HG02678 (cell line): ENCODE measurements at regions not wholly inside any gene's neighbourhood (a gene's known extent, or its start where the extent isn't known, plus 50 kb on each side); places are given as distances from the start of the nearest gene placed in this dataset.

Source experiments
- ATAC-seq: cut with Tn5 transposase; IDR thresholded peaks from one replicate; pipeline ENCODE4 v1.9.1; 2021; ENCODE audit warnings: mild to moderate bottlenecking, moderate library complexity; ENCODE audit not compliant: unreplicated experiment

GRCh38 chr3:18295171-18295920, 129.8 kb downstream of the SATB1 start:
- peak; percentile 96 for ATAC-seq

DNA sequence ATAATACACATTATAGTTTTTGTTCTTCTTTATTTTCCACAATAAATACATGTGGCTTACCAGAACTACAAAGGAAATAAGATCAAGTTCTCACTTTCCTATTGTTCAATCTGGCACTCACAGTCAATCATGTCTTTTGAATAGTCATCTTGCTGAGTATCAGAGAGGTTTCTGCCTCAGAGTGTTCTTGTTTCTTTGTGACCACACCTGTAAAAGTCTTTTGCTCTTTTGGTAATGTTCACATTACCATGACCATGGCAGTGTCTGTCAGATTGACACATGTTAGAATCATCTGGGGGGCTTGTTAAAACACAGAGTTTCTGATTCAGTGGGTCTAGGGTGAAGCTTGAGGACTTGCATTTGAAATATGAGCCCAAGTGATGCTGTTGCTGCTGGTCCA, 135.0 kb downstream of the SATB1 start:
- no peak for ATAC-seq

GRCh38 chr3:18288243-18288642, 136.9 kb downstream of the SATB1 start:
- no peak for ATAC-seq

- no peak for ATAC-seq
Observed at GRCh38 chr3:18284716-18285115, 140.4 kb downstream of the SATB1 start.

DNA sequence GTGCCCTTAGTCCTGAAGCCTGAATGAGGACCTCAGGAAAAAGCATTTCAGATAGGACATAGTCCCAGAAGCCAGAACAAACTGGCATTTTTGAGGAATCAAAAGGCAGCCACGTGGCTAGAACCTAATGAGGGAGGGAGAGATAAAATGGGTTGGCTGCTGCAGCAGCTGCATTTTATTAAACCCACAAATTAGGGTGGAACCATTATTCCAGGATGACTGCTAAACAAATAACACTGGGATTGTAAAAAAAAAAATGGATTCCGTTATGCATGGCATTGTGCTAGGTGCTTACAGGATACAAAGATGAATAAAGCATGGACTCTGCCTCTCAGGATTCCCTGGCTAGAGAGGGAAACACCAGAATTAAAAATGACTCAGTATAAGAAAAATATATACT, 141.5 kb downstream of the SATB1 start:
- no peak for ATAC-seq

DNA sequence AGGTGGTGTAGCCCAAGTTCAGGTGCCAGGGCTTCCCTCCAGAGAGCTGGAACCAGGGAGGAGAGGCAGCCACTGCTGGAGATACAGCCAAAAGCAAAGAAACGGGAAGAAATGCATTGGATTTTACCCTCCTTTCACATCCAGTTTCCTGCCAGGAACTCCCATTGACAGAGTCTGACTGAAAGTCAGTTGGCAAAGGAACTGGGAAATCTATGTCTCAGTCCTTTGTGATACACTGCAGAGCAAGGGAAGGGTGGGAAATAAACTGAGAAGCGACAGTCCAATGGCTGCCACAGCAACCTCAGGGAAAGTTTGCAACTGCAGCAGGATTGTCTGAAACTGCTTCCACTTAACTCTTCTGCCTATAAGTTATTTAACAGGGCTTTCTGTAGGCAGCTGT, 142.6 kb downstream of the SATB1 start:
- no peak for ATAC-seq

GRCh38 chr3:18279226-18279737, 145.9 kb downstream of the SATB1 start:
- ATAC-seq, result no peak

DNA sequence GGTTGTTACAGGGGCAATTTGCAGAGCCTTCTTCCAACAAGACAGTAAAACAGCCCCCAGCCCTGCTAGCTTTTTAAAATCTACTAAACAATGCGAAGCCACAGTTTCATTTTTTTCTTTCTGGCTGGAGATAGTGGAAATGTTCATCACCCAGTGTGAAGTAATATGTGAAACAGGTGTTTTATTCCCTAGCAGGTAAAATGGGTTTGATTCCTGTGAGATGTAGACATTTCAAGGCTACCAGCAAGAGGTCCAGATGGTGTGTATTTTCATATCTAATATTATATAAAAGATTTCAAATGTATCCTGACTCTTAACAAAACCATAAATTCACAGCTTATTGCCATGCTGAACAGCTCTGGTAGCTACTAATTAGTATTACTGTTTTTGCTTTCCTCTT, 160.3 kb downstream of the SATB1 start:
- ATAC-seq, result no peak

DNA sequence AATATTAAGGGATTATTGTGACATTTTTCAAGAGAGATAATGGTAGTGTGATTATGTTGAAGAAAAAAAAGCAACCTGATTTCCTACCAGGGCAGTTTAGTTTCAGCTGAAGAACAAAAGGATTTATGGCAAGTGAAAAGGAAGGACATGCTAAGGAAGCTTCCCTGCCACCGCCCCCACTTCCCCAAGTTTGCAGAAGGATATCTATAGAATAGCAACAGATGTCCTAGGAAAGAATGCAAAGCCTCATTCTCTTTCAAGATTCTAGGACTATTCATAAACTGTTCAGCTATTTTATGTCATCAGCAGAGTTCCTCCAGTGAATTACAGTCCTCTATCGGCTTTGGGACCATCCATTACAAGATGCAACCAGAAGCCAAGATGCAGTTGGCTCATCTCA, 160.8 kb downstream of the SATB1 start:
- ATAC-seq, result no peak

DNA sequence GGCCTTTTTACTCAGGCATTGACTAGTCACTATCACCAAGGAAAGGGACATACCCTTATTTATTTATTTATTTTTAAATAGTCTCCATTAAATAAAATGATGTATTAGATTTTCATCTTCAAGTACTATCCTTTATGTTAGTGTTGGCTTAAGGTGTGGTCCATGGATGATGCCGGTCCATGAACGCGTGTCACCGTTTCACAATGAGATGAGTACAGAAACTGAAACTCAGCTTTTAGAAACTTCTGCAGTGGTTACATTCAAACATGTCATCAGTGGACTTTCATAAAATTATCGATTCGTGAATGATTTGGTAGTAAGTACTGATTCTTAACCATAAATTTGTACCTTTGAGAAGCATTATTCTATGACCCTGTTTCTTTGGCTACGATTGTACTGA, 166.6 kb downstream of the SATB1 start:
- ATAC-seq, result no peak

GRCh38 chr3:18252578-18252977, 172.6 kb downstream of the SATB1 start:
- ATAC-seq, result no peak

GRCh38 chr3:18250991-18251390, 174.1 kb downstream of the SATB1 start:
- no peak for ATAC-seq

- ATAC-seq, result no peak
Observed at GRCh38 chr3:18249126-18249525, 176.0 kb downstream of the SATB1 start.

GRCh38 chr3:18247776-18248310, 177.3 kb downstream of the SATB1 start:
- no peak for ATAC-seq

GRCh38 chr3:18247139-18247695, 177.9 kb downstream of the SATB1 start:
- ATAC-seq, result no peak

DNA sequence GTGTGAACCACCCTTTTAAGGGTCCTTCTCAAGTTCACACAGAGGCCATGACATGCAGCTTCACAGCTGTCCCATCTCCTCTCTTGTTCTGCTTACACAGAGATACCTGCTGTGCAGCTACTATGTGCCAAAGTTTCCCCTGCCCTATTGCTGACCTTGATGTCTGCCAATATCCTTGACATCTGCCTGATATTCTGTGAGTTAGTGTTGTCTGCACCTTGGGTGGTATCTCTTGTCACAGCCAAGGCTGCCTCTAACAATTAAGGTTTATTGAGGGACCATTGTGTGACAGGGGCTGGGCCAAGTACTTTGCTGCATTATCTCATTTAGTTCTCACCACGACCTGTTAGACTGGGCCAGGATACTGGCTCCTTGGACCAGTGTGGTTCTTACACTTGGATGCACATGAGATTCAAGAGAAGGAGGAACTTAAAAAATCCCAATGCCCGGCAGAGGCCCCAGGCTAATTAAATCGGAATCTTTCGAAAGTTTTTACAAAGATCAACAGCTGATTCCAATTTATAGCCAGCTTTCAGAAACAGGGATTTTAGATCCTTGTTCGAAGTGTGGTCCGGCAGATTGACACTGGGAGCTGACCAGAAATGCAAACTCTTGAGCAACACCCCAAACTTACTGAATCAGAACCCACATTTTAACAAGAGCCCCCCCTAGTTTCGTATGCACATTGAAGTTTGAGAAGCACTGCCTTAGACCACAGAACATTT, 178.6 kb downstream of the SATB1 start:
- ATAC-seq, result no peak

DNA sequence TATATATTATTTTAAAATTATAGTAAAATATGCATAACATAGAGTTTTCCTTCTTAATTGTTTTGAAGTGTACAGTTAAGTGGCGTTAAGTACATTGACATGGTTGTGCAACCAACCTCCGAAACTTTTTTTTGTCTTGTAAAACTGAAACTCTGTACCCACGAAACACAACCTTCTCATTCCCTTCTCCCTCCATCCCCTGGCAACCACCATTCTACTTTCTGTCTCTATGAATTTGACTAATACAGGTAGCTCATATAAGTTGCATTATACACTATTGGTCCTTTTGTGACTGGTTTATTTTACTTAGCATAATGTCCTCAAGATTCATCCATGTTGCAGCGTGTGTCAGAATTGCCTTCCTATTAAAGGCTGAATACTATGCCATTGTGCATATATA, 179.4 kb downstream of the SATB1 start:
- ATAC-seq, result peak; percentile 64

GRCh38 chr3:18241837-18242236, 183.3 kb downstream of the SATB1 start:
- ATAC-seq, result no peak

DNA sequence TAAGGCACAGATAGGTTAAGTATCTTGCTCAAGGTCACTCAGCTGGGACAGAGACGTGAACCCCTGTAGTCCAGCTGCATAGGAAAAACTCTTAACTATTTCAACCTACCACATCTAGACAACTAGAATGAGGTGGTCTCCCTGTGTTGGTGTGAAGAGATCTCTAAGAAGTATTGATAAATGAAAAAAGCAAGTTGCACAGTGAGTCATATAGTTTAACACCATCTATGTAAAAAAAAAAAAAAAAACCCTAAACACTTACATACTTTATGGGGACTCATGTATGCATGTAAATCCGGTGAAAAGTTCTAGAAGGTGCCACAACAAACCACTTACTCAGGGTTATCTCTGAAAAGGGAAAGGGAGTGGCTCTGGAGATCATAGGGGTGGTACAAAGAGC, 185.5 kb downstream of the SATB1 start:
- ATAC-seq, result no peak

- no peak for ATAC-seq
Observed at GRCh38 chr3:18238746-18239331, 186.3 kb downstream of the SATB1 start.

DNA sequence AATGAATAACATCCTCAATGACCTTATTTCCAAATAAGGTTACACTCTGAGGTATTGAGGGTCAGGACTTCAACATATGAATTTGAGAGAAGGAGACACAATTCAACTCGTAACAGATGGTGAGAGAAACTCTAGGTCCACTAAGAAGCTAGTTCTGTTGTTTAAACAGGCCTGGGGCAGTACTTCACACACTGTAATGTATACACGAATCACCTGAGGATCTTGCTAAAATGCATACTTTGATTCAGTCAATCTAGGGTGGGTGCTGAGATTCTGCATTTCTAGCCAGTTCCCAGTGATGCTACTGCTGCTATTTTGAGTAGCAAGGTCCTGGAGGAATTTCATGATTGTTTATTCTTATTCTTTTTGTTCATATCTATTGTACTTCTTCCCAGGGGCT, 186.8 kb downstream of the SATB1 start:
- no peak for ATAC-seq
